NOMO-1 treated with DMSO at 0.1 percent for 48 hours (cell line): ENCODE measurements at regions not wholly inside any gene's neighbourhood (a gene's known extent, or its start where the extent isn't known, plus 50 kb on each side); places are given as distances from the start of the nearest gene placed in this dataset.

Experiments
- DNase-seq: peaks from one replicate; lab custom pipeline; 2025; ENCODE audit not compliant: unreplicated experiment; lab: John Stamatoyannopoulos, UW

GRCh38 chr21:16287046-16287445, 557.3 kb downstream of the USP25 start:
- DNase-seq, result no peak

- no peak for DNase-seq
These were observed 561.5 kb downstream of the USP25 start for GRCh38 chr21:16291296-16291695.

GRCh38 chr21:16294128-16294527, 564.3 kb downstream of the USP25 start:
- DNase-seq, result no peak

- no peak for DNase-seq
These were observed 573.1 kb downstream of the USP25 start for GRCh38 chr21:16302851-16303282.

- no peak for DNase-seq
These were observed 574.7 kb downstream of the USP25 start for GRCh38 chr21:16304174-16305095.

- no peak for DNase-seq
These were observed 575.9 kb downstream of the USP25 start for GRCh38 chr21:16305686-16306085.

- no peak for DNase-seq
These were observed 577.5 kb downstream of the USP25 start for GRCh38 chr21:16307256-16307655.

GRCh38 chr21:16308269-16308668, 578.5 kb downstream of the USP25 start:
- no peak for DNase-seq

- no peak for DNase-seq
These were observed 579.6 kb downstream of the USP25 start for GRCh38 chr21:16309250-16309971.

GRCh38 chr21:16310176-16310575, 580.4 kb downstream of the USP25 start:
- no peak for DNase-seq

- no peak for DNase-seq
These were observed 581.4 kb downstream of the USP25 start for GRCh38 chr21:16311229-16311628.

- no peak for DNase-seq
These were observed 582.5 kb downstream of the USP25 start for GRCh38 chr21:16312321-16312720.

- DNase-seq, result no peak
These were observed 585.4 kb downstream of the USP25 start for GRCh38 chr21:16315223-16315622.

GRCh38 chr21:16318651-16319300, 589.0 kb downstream of the USP25 start:
- DNase-seq, result no peak

- no peak for DNase-seq
These were observed 590.3 kb downstream of the USP25 start for GRCh38 chr21:16320110-16320509.

GRCh38 chr21:16322454-16322853, 592.7 kb downstream of the USP25 start:
- no peak for DNase-seq

GRCh38 chr21:16323596-16323995, 593.8 kb downstream of the USP25 start:
- DNase-seq, result no peak

- no peak for DNase-seq
These were observed 594.8 kb downstream of the USP25 start for GRCh38 chr21:16324630-16325029.

- DNase-seq, result peak; percentile 59
These were observed 600.5 kb downstream of the USP25 start for GRCh38 chr21:16330082-16330907.

- DNase-seq, result no peak
These were observed 601.1 kb downstream of the USP25 start for GRCh38 chr21:16330908-16331268.

- DNase-seq, result no peak
These were observed 607.5 kb downstream of the USP25 start for GRCh38 chr21:16337266-16337665.
